ENCODE measurements at regions not wholly inside any gene's neighbourhood (a gene's known extent, or its start where the extent isn't known, plus 50 kb on each side); places are given as distances from the start of the nearest gene placed in this dataset.

DNA sequence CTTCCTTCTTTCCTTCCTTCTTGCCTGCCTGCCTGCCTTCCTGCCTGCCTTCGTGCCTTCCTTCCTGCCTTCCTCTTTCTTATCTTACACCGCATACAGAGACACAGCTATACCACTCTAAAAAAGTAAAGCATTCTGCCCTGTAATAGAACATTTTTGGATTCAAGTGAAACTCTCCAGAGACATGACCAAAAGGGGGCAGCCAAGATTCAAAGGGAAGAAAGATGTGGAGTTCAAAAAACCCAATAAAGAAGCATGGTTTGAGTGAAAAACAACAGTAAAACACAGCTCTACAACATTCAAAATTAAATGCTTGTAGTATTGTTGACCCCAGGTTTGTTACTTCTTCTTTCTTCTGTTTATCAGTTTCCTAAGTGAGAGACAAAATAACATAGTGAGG lies 914.9 kb upstream of the PCDH7 start:
- CTCF ChIA-PET: no interaction called here
- no CpG with 5 or more reads among the region's 2 CpGs for whole genome bisulfite sequencing (ENCODE audit: insufficient coverage)
- DNase-seq: no peak

DNA sequence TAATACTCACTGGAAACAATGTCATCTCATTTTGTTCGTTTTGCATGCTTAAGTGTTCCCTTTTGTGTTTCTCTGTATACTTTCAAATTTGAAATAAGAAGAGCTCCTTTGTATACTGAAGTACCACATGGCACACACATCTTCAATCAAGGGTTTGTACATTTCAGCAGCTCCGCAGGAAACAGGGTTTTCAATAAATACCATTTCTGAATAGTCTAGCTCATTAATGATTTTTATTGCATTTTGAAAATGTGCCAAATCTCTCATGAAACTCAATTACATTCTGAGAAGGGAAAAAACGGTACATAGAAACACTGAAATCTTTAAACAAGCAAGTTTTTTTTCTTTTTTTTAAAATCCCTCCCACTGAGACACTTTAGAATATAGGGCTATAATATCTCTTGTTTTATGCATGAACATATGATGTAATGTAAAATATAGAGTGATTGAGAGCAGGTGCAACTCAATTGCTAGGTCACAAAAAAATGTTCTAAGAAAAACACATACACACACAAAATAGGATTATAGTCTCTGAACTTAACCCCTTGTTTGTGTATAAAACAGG lies 914.2 kb upstream of the PCDH7 start:
- WGBS (ENCODE audit: insufficient coverage): no CpG with 5 or more reads among the region's 3 CpGs
- ChIA-PET CTCF (no interaction called here), POLR2A (no interaction called here)
- Histone ChIP-seq H3K4me1 (ENCODE audit: control extremely low read depth in 1 of 4, control insufficient read depth in 4 of 4, insufficient read depth in 4 of 4, low read length in 3 of 4) (no peaks in the 10 kb centered on the region), H3K27me3 (replicated peaks in 2 of 5; ENCODE audit: control insufficient read depth in 4 of 5, insufficient read depth in 5 of 5, low read length in 4 of 5) (no peaks in the 10 kb centered on the region), H3K36me3 (ENCODE audit: control insufficient read depth in 4 of 4, insufficient read depth in 4 of 4, low read length in 3 of 4) (no peaks in the 10 kb centered on the region), H3K9me3 (ENCODE audit: control extremely low read depth in 1 of 5, control insufficient read depth in 4 of 5, insufficient read depth in 2 of 5, low read depth in 1 of 5, low read length in 4 of 5) (peaks cover 0 to 2% (median 0%) of the 10 kb centered on the region in 5 experiments), H3K27ac (ENCODE audit: insufficient read depth in 1 of 2, low read depth in 1 of 2, low read length in 2 of 2, poor library complexity in 1 of 2, severe bottlenecking in 2 of 2) (no peak overlapping the region), H3K4me3 (ENCODE audit: control insufficient read depth in 1 of 7, extremely low read depth in 1 of 7, insufficient read depth in 4 of 7, low read depth in 2 of 7, low read length in 6 of 7) (no peak overlapping the region)
- DNase-seq: no peak

More for the DNA sequence above, 914.9 kb upstream of the PCDH7 start:
- H3K4me3 ChIP-seq (ENCODE audit: control insufficient read depth in 1 of 7, extremely low read depth in 1 of 7, insufficient read depth in 4 of 7, low read depth in 2 of 7, low read length in 6 of 7): no peak overlapping the region
- POLR2A ChIA-PET: no interaction called here
- H3K9me3 ChIP-seq (ENCODE audit: control extremely low read depth in 1 of 5, control insufficient read depth in 4 of 5, insufficient read depth in 2 of 5, low read depth in 1 of 5, low read length in 4 of 5): peaks cover 0 to 2% (median 0%) of the 10 kb centered on the region in 5 experiments
- no peaks in the 10 kb centered on the region for H3K4me1 ChIP-seq (ENCODE audit: control extremely low read depth in 1 of 4, control insufficient read depth in 4 of 4, insufficient read depth in 4 of 4, low read length in 3 of 4)
- no peak overlapping the region for H3K27ac ChIP-seq (ENCODE audit: insufficient read depth in 1 of 2, low read depth in 1 of 2, low read length in 2 of 2, poor library complexity in 1 of 2, severe bottlenecking in 2 of 2)
- H3K27me3 ChIP-seq (replicated peaks in 2 of 5; ENCODE audit: control insufficient read depth in 4 of 5, insufficient read depth in 5 of 5, low read length in 4 of 5): no peaks in the 10 kb centered on the region
- H3K36me3 ChIP-seq (ENCODE audit: control insufficient read depth in 4 of 4, insufficient read depth in 4 of 4, low read length in 3 of 4): no peaks in the 10 kb centered on the region

- POLR2A ChIA-PET: no interaction called here
- WGBS (ENCODE audit: insufficient coverage): 100% methylated on average over 1 of the region's 4 CpGs
- H3K9me3 ChIP-seq (ENCODE audit: control extremely low read depth in 1 of 5, control insufficient read depth in 4 of 5, insufficient read depth in 2 of 5, low read depth in 1 of 5, low read length in 4 of 5): no peaks in the 10 kb centered on the region
- H3K27me3 ChIP-seq (replicated peaks in 2 of 5; ENCODE audit: control insufficient read depth in 4 of 5, insufficient read depth in 5 of 5, low read length in 4 of 5): no peaks in the 10 kb centered on the region
- H3K4me3 ChIP-seq (ENCODE audit: control insufficient read depth in 1 of 7, extremely low read depth in 1 of 7, insufficient read depth in 4 of 7, low read depth in 2 of 7, low read length in 6 of 7): no peak overlapping the region
- CTCF ChIA-PET: no interaction called here
- H3K27ac ChIP-seq (ENCODE audit: insufficient read depth in 1 of 2, low read depth in 1 of 2, low read length in 2 of 2, poor library complexity in 1 of 2, severe bottlenecking in 2 of 2): no peak overlapping the region
- H3K4me1 ChIP-seq (ENCODE audit: control extremely low read depth in 1 of 4, control insufficient read depth in 4 of 4, insufficient read depth in 4 of 4, low read length in 3 of 4): no peaks in the 10 kb centered on the region
- H3K36me3 ChIP-seq (ENCODE audit: control insufficient read depth in 4 of 4, insufficient read depth in 4 of 4, low read length in 3 of 4): no peaks in the 10 kb centered on the region
- no peak for DNase-seq
Measured at GRCh38 chr4:29817961-29818360, 902.2 kb upstream of the PCDH7 start.

DNA sequence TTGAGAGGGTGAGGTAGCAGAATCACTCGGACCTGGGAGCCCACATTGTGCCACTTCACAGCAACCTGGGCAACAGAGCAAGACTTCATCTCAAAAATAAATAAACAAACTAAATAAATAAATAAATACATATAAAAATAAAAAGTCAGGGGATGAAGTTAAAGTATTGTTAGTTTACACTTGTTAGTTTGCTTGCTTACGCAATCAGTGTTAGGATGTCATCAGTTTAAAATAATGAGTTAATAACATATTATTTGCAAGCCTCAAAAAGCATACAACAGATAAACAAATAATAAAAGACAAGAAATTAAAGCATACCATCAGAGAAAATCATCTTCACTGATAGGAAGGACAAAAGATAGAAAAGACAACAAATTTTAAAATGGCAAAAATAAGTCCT lies 891.1 kb upstream of the PCDH7 start:
- WGBS (ENCODE audit: insufficient coverage): no CpG with 5 or more reads among the region's 2 CpGs

DNA sequence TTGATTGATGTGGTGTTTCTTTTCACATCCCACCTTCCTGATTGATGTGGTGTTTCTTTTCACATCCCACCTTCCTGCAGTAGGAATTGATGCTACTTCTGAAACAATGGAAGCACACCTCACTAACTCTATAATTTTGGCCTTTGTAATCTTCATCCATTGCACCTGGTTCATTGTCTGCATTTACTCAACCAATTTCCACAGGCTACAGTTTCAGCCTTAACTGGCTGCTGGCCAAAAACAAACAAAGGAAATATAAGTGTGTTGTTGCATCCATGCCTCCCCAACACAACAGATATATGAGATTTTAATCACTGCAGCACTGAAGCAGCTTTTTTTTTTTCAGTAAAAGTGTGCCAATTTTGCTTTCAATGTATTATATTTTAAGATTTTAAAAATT lies 867.6 kb upstream of the PCDH7 start:
- no peaks in the 10 kb centered on the region for H3K9me3 ChIP-seq (ENCODE audit: control extremely low read depth in 1 of 5, control insufficient read depth in 4 of 5, insufficient read depth in 2 of 5, low read depth in 1 of 5, low read length in 4 of 5)
- DNase-seq: no peak
- ChIA-PET POLR2A (no interaction called here), CTCF (no interaction called here)
- H3K27me3 ChIP-seq (replicated peaks in 2 of 5; ENCODE audit: control insufficient read depth in 4 of 5, insufficient read depth in 5 of 5, low read length in 4 of 5): no peaks in the 10 kb centered on the region
- no peaks in the 10 kb centered on the region for H3K4me1 ChIP-seq (ENCODE audit: control extremely low read depth in 1 of 4, control insufficient read depth in 4 of 4, insufficient read depth in 4 of 4, low read length in 3 of 4)
- H3K4me3 ChIP-seq (ENCODE audit: control insufficient read depth in 1 of 7, extremely low read depth in 1 of 7, insufficient read depth in 4 of 7, low read depth in 2 of 7, low read length in 6 of 7): no peak overlapping the region
- no peaks in the 10 kb centered on the region for H3K36me3 ChIP-seq (ENCODE audit: control insufficient read depth in 4 of 4, insufficient read depth in 4 of 4, low read length in 3 of 4)
- H3K27ac ChIP-seq (ENCODE audit: insufficient read depth in 1 of 2, low read depth in 1 of 2, low read length in 2 of 2, poor library complexity in 1 of 2, severe bottlenecking in 2 of 2): no peak overlapping the region

More for the DNA sequence above, 891.1 kb upstream of the PCDH7 start:
- no peaks in the 10 kb centered on the region for H3K36me3 ChIP-seq (ENCODE audit: control insufficient read depth in 4 of 4, insufficient read depth in 4 of 4, low read length in 3 of 4)
- H3K9me3 ChIP-seq (ENCODE audit: control extremely low read depth in 1 of 5, control insufficient read depth in 4 of 5, insufficient read depth in 2 of 5, low read depth in 1 of 5, low read length in 4 of 5): no peaks in the 10 kb centered on the region
- ChIA-PET CTCF (no interaction called here), POLR2A (no interaction called here)
- no peak overlapping the region for H3K27ac ChIP-seq (ENCODE audit: insufficient read depth in 1 of 2, low read depth in 1 of 2, low read length in 2 of 2, poor library complexity in 1 of 2, severe bottlenecking in 2 of 2)
- DNase-seq: no peak
- no peaks in the 10 kb centered on the region for H3K4me1 ChIP-seq (ENCODE audit: control extremely low read depth in 1 of 4, control insufficient read depth in 4 of 4, insufficient read depth in 4 of 4, low read length in 3 of 4)
- H3K4me3 ChIP-seq (ENCODE audit: control insufficient read depth in 1 of 7, extremely low read depth in 1 of 7, insufficient read depth in 4 of 7, low read depth in 2 of 7, low read length in 6 of 7): no peak overlapping the region
- H3K27me3 ChIP-seq (replicated peaks in 2 of 5; ENCODE audit: control insufficient read depth in 4 of 5, insufficient read depth in 5 of 5, low read length in 4 of 5): no peaks in the 10 kb centered on the region

DNA sequence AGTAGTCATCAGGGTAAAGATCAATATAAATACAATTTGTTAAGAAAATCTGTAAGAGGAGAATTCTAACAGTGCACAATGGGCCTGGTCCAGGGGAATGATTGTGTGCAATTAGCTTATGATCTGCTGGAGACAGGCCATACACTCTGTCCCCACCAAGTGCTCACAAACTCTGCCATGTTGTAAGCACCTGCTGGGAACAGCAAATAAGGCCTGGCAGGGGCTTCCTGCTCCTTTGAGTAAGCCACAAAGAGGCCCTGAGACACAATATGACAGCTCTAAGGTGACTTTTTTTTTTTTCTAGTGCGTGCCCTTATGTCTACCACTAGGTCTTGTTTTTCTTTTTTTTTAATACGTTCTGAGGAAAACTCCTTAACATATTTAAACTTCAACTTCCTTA lies 866.3 kb upstream of the PCDH7 start:
- Histone ChIP-seq H3K4me3 (ENCODE audit: control insufficient read depth in 1 of 7, extremely low read depth in 1 of 7, insufficient read depth in 4 of 7, low read depth in 2 of 7, low read length in 6 of 7) (no peak overlapping the region), H3K36me3 (ENCODE audit: control insufficient read depth in 4 of 4, insufficient read depth in 4 of 4, low read length in 3 of 4) (no peaks in the 10 kb centered on the region), H3K4me1 (ENCODE audit: control extremely low read depth in 1 of 4, control insufficient read depth in 4 of 4, insufficient read depth in 4 of 4, low read length in 3 of 4) (no peaks in the 10 kb centered on the region), H3K9me3 (ENCODE audit: control extremely low read depth in 1 of 5, control insufficient read depth in 4 of 5, insufficient read depth in 2 of 5, low read depth in 1 of 5, low read length in 4 of 5) (no peaks in the 10 kb centered on the region), H3K27me3 (replicated peaks in 2 of 5; ENCODE audit: control insufficient read depth in 4 of 5, insufficient read depth in 5 of 5, low read length in 4 of 5) (no peaks in the 10 kb centered on the region), H3K27ac (ENCODE audit: insufficient read depth in 1 of 2, low read depth in 1 of 2, low read length in 2 of 2, poor library complexity in 1 of 2, severe bottlenecking in 2 of 2) (no peak overlapping the region)
- ChIA-PET CTCF (no interaction called here), POLR2A (no interaction called here)
- no CpG with 5 or more reads among the region's 2 CpGs for WGBS (ENCODE audit: insufficient coverage)
- DNase-seq: no peak

- Histone ChIP-seq H3K4me3 (ENCODE audit: control insufficient read depth in 1 of 7, extremely low read depth in 1 of 7, insufficient read depth in 4 of 7, low read depth in 2 of 7, low read length in 6 of 7) (no peak overlapping the region), H3K27me3 (replicated peaks in 2 of 5; ENCODE audit: control insufficient read depth in 4 of 5, insufficient read depth in 5 of 5, low read length in 4 of 5) (no peaks in the 10 kb centered on the region), H3K9me3 (ENCODE audit: control extremely low read depth in 1 of 5, control insufficient read depth in 4 of 5, insufficient read depth in 2 of 5, low read depth in 1 of 5, low read length in 4 of 5) (peaks cover 0 to 2% (median 0%) of the 10 kb centered on the region in 5 experiments), H3K36me3 (ENCODE audit: control insufficient read depth in 4 of 4, insufficient read depth in 4 of 4, low read length in 3 of 4) (no peaks in the 10 kb centered on the region), H3K27ac (ENCODE audit: insufficient read depth in 1 of 2, low read depth in 1 of 2, low read length in 2 of 2, poor library complexity in 1 of 2, severe bottlenecking in 2 of 2) (no peak overlapping the region), H3K4me1 (ENCODE audit: control extremely low read depth in 1 of 4, control insufficient read depth in 4 of 4, insufficient read depth in 4 of 4, low read length in 3 of 4) (no peaks in the 10 kb centered on the region)
- no CpG with 5 or more reads among the region's 1 CpG for WGBS (ENCODE audit: insufficient coverage)
- POLR2A ChIA-PET: interaction anchor here (0.5 kb wide), 1 partner anchor 23 kb away, joined by 6 read pairs; no protein-coding TSS in a partner anchor
- CTCF ChIA-PET: no interaction called here
- DNase-seq: no peak
Measured at GRCh38 chr4:29861307-29861706, 858.9 kb upstream of the PCDH7 start.
